K562 (cell line): ENCODE measurements at regions not wholly inside any gene's neighbourhood (a gene's known extent, or its start where the extent isn't known, plus 50 kb on each side); places are given as distances from the start of the nearest gene placed in this dataset.

ENCODE experiments used
- ATAC-seq: fragments of 200-7000 bp; cut with Tn5 transposase; 3 replicates; pipeline ENCODE4 v1.9.1; 2020; ENCODE audit warnings: moderate library complexity
- BruUV-seq: library from RNA; stranded (reverse); fragments of 400-500 nt; replicated peaks from 2 replicates; lab custom pipeline; 2021; lab: Mats Ljungman, UMichigan
- CTCF ChIA-PET: fragments of 300-600 bp; formaldehyde crosslinking; extraction: SDS; loops from one replicate; lab custom pipeline; 2021; ENCODE audit warnings: low intra/inter-chr PET ratio; lab: Yijun Ruan, JAX
- POLR2A ChIA-PET: fragments of 300-600, 350-650 bp; sonication (Branson Sonifier 250); formaldehyde crosslinking; extraction: SDS; loops from one replicate; lab custom pipeline; 2021; ENCODE audit warnings: antibody characterized with exemption, inconsistent platforms; lab: Yijun Ruan, JAX
- DNase-seq, 4 experiments: peaks; one replicate each; pipeline versions ENCODE4 v3.0.0 to v3.0.0-alpha.2; 2011 to 2018; ENCODE audit warnings: low spot score in 3 of 4, mixed read lengths in 3 of 4; ENCODE audit errors: extremely low read depth in 1 of 4
- FAIRE-seq: peaks from 2 replicates; lab custom pipeline; 2011; peaks lifted over from hg19 to GRCh38; lab: Jason Lieb, UNC
- H2AFZ ChIP-seq: 2 replicates; pipeline ENCODE4 v1.6.0; 2011; ENCODE audit warnings: low read depth, low read length, control low read depth, inconsistent platforms
- H3K27ac ChIP-seq: fragments of 200-600 bp; 3 replicates; pipeline ENCODE4 v1.8.0; 2011; ENCODE audit warnings: low read depth, mild to moderate bottlenecking, control low read depth, inconsistent platforms, low read length, moderate library complexity, mixed read lengths; ENCODE audit errors: extremely low read depth
- H3K27me3 ChIP-seq, 2 experiments: fragments of 300-600 bp in 1 of 2; 2 replicates in 1 of 2; 3 replicates in 1 of 2; pipeline versions ENCODE4 v1.6.0 to v1.8.0; 2011; ENCODE audit warnings: inconsistent platforms in 2 of 2, low read length in 2 of 2, mild to moderate bottlenecking in 1 of 2, mixed read lengths in 1 of 2, moderate library complexity in 1 of 2; ENCODE audit not compliant: control insufficient read depth in 2 of 2, insufficient read depth in 2 of 2
- H3K36me3 ChIP-seq: fragments of 300-600 bp; 3 replicates; pipeline ENCODE4 v1.8.0; 2011; ENCODE audit warnings: mild to moderate bottlenecking, low read length, inconsistent platforms; ENCODE audit not compliant: control insufficient read depth, insufficient read depth
- H3K4me1 ChIP-seq, 2 experiments: fragments of 200-600 bp in 1 of 2; replicated peaks in 1 of 2; 2 replicates in 1 of 2; 3 replicates in 1 of 2; pipeline versions ENCODE4 v1.5.1 to v1.8.0; 2011; ENCODE audit warnings: inconsistent platforms in 2 of 2, low read length in 2 of 2, mild to moderate bottlenecking in 1 of 2, mixed read lengths in 1 of 2, moderate library complexity in 1 of 2; ENCODE audit not compliant: control insufficient read depth in 2 of 2, insufficient read depth in 2 of 2
- H3K4me2 ChIP-seq: 2 replicates; pipeline ENCODE4 v1.6.1; 2011; ENCODE audit warnings: low read length, control low read depth, inconsistent platforms, mixed read lengths; ENCODE audit not compliant: insufficient read depth
- H3K4me3 ChIP-seq: fragments of 200-600 bp; sonication (generic), shearing (Covaris generic); 2 replicates; pipeline ENCODE4 v1.5.1; 2016; ENCODE audit warnings: control low read depth, inconsistent platforms
- H3K79me2 ChIP-seq: fragments of 200-600 bp; 3 replicates; pipeline ENCODE4 v1.8.0; 2011; ENCODE audit warnings: low read length, inconsistent platforms; ENCODE audit not compliant: control insufficient read depth, insufficient read depth
- H3K9ac ChIP-seq, 2 experiments: 2 replicates each; pipeline versions ENCODE4 v1.6.0 to v1.6.1; 2011; ENCODE audit warnings: low read depth in 2 of 2, low read length in 2 of 2, control low read depth in 1 of 2, inconsistent platforms in 1 of 2, mild to moderate bottlenecking in 1 of 2, mixed read lengths in 1 of 2; ENCODE audit not compliant: insufficient read depth in 1 of 2
- H3K9me1 ChIP-seq: one replicate; pipeline ENCODE4 v1.6.0; 2011; ENCODE audit warnings: inconsistent platforms, mild to moderate bottlenecking, low read length, moderate library complexity; ENCODE audit not compliant: control insufficient read depth, insufficient read depth
- H3K9me3 ChIP-seq: replicated peaks from 2 replicates; pipeline ENCODE4 v1.5.1; 2011; ENCODE audit warnings: low read depth, low read length, inconsistent platforms; ENCODE audit not compliant: control insufficient read depth, insufficient read depth
- H4K20me1 ChIP-seq: replicated peaks from 2 replicates; pipeline ENCODE4 v1.6.1; 2011; ENCODE audit warnings: low read length, inconsistent platforms, mixed read lengths; ENCODE audit not compliant: control insufficient read depth, insufficient read depth
- ADNP ChIP-seq: fragments of 200-800 bp; sonication (Bioruptor generic); IDR thresholded peaks from 2 replicates; pipeline ENCODE4 v1.6.1; 2016; ENCODE audit warnings: missing genetic modification characterization, missing compliant biosample characterization
- SMAD1 ChIP-seq: fragments of 150-350 bp; IDR thresholded peaks from 2 replicates; pipeline ENCODE4 v1.6.1; 2014; ENCODE audit warnings: low read length, low read depth; ENCODE audit not compliant: partially characterized antibody
- SNIP1 ChIP-seq: fragments of 450-650 bp; IDR thresholded peaks from 2 replicates; pipeline ENCODE4 v1.7.1; 2017; ENCODE audit warnings: low read depth, mild to moderate bottlenecking
- TBL1XR1 ChIP-seq, 2 experiments: IDR thresholded peaks; 2 replicates each; pipeline ENCODE4 v1.6.1; 2012; ENCODE audit warnings: improper control_type of control experiment in 2 of 2, low read length in 2 of 2, mild to moderate bottlenecking in 1 of 2
- ZNF282 ChIP-seq: sonication (generic); formaldehyde crosslinking; IDR thresholded peaks from 2 replicates; pipeline ENCODE4 v1.8.1; 2023; ENCODE audit warnings: missing genetic modification reagents
- ZNF551 ChIP-seq: fragments of 250-450 bp; sonication (Bioruptor Pico); IDR thresholded peaks from 2 replicates; pipeline ENCODE4 v1.5.0; 2021; ENCODE audit warnings: mild to moderate bottlenecking, moderate library complexity
- ZNF586 ChIP-seq: fragments of 450-650 bp; formaldehyde crosslinking; conservative IDR thresholded peaks from 2 replicates; pipeline ENCODE4 v1.4.0; 2020; ENCODE audit warnings: mild to moderate bottlenecking, moderate library complexity
- ZZZ3 ChIP-seq: fragments of 450-650 bp; IDR thresholded peaks from 2 replicates; pipeline ENCODE4 v1.6.1; 2016; ENCODE audit warnings: antibody characterized with exemption, mild to moderate bottlenecking, moderate library complexity
- in situ Hi-C: fragments of 300-500 bp; cut with MboI; formaldehyde crosslinking; loops from 4 replicates; pipeline ENCODE4 v1.15.0; 2018; ENCODE audit warnings: inconsistent platforms, mixed read lengths
- intact Hi-C: fragments of 100-400 bp; cut with micrococcal nuclease; formaldehyde crosslinking; loops from 2 replicates; pipeline ENCODE4 v1.14.2; 2022
- TF ChIP-seq, protein P1 (sequence below): fragments of 250-450 bp; sonication (Bioruptor Pico); IDR thresholded peaks from 2 replicates; pipeline ENCODE4 v1.6.1; 2021; ENCODE audit warnings: mild to moderate bottlenecking

DNA sequence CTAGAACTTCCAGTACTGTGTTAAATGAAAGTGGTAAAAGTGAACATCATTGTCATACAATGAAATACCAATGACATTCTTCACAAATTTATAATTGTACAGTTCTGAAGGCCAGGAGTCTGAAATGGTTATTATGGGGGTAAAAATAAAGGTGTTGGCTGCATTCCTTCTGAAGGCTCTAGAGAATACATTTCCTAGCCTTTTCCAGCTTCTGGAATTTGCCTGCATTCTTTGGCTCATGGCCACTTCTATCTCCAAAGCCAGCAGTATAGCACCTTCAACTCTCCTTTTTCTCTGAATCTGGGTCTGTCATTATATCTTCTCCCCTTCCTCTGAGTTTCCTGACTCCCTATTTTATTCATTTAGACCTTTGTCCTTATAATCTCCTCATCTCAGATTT is 1232.7 kb upstream of the TENM4 start:
- H3K9me3 ChIP-seq: no peaks in the 10 kb centered on the region
- BruUV-seq: no TSS peak
- H3K4me3 ChIP-seq: no peak overlapping the region
- H3K36me3 ChIP-seq: no peaks in the 10 kb centered on the region
- H3K9me1 ChIP-seq: no peaks in the 10 kb centered on the region
- no peaks in the 10 kb centered on the region for H3K27me3 ChIP-seq
- no peaks in the 10 kb centered on the region for H3K4me1 ChIP-seq
- intact Hi-C loops: no loop called here
- in situ Hi-C loops: no loop called here
- CTCF ChIA-PET: no interaction called here
- TF ChIP-seq ZZZ3 (no peak), ADNP (tag) (no peak), ZNF586 (no peak), ZNF282 (no peak), TBL1XR1 (IDR thresholded peaks at IDR 0.05; ENCODE audit: low read length in 2 of 2) (no peak), ZNF551 (CRISPR knock-in tag) (no peak), SNIP1 (no peak), SMAD1 (no peak)
- TF ChIP-seq, protein P1, sequence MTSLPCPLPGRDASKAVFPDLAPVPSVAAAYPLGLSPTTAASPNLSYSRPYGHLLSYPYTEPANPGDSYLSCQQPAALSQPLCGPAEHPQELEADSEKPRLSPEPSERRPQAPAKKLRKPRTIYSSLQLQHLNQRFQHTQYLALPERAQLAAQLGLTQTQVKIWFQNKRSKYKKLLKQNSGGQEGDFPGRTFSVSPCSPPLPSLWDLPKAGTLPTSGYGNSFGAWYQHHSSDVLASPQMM (CRISPR knock-in tag): no peak
- H2AFZ ChIP-seq: no peak overlapping the region
- DNase-seq (no peak), FAIRE-seq (no peak), ATAC-seq (no peak)
- no peak overlapping the region for H3K9ac ChIP-seq
- POLR2A ChIA-PET: no interaction called here
- H4K20me1 ChIP-seq: no peaks in the 10 kb centered on the region
- H3K27ac ChIP-seq: no peak overlapping the region
- H3K79me2 ChIP-seq: no peaks in the 10 kb centered on the region
- H3K4me2 ChIP-seq: no peak overlapping the region
